Panc1 (cell line): ENCODE measurements at regions not wholly inside any gene's neighbourhood (a gene's known extent, or its start where the extent isn't known, plus 50 kb on each side); places are given as distances from the start of the nearest gene placed in this dataset.

ENCODE experiments used
- POLR2AphosphoS5 ChIP-seq: IDR thresholded peaks from 2 replicates; pipeline ENCODE4 v1.6.1; 2012; ENCODE audit warnings: mild to moderate bottlenecking, low read depth, low read length, moderate library complexity
- SIN3A ChIP-seq: IDR thresholded peaks from 2 replicates; pipeline ENCODE4 v1.6.1; 2012; ENCODE audit warnings: low read depth, mild to moderate bottlenecking, low read length, moderate library complexity, borderline replicate concordance; ENCODE audit not compliant: insufficient read depth
- TCF7L2 ChIP-seq: IDR thresholded peaks from 2 replicates; pipeline ENCODE4 v1.6.1; 2011; ENCODE audit warnings: mild to moderate bottlenecking, low read depth, low read length, inconsistent platforms
- TF ChIP-seq, protein P1 (sequence below): fragments of 450-650 bp; IDR thresholded peaks from 2 replicates; pipeline ENCODE4 v1.5.1; 2017; ENCODE audit warnings: mild to moderate bottlenecking
- TF ChIP-seq, protein P2 (sequence below), 2 experiments: IDR thresholded peaks; 2 replicates each; pipeline ENCODE4 v1.6.1; 2011 to 2012; ENCODE audit warnings: low read depth in 2 of 2, control low read depth in 1 of 2, low read length in 1 of 2, mild to moderate bottlenecking in 1 of 2, moderate library complexity in 1 of 2; ENCODE audit not compliant: insufficient read depth in 1 of 2

DNA sequence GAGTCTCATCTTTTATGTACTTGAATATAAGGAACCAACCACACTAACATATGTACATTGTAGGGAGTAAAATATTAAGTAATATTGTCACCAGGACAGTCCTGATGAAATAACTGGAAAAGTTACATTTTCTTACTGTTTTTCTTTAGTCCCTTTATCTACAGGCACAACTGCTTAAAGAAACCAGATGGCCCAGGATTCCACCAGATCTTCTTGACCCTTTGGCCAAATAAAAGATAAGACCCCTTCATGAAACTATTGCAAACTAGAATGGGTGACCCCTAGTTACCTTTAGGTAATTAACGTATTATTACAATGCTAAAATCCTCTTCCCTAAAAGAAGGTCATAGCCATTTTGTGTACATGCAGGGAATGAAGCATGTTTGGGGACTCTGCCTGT, 106.3 kb upstream of the FTMT start:
- TF ChIP-seq, protein P1, sequence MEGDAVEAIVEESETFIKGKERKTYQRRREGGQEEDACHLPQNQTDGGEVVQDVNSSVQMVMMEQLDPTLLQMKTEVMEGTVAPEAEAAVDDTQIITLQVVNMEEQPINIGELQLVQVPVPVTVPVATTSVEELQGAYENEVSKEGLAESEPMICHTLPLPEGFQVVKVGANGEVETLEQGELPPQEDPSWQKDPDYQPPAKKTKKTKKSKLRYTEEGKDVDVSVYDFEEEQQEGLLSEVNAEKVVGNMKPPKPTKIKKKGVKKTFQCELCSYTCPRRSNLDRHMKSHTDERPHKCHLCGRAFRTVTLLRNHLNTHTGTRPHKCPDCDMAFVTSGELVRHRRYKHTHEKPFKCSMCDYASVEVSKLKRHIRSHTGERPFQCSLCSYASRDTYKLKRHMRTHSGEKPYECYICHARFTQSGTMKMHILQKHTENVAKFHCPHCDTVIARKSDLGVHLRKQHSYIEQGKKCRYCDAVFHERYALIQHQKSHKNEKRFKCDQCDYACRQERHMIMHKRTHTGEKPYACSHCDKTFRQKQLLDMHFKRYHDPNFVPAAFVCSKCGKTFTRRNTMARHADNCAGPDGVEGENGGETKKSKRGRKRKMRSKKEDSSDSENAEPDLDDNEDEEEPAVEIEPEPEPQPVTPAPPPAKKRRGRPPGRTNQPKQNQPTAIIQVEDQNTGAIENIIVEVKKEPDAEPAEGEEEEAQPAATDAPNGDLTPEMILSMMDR = no peak
- TF ChIP-seq, protein P2, sequence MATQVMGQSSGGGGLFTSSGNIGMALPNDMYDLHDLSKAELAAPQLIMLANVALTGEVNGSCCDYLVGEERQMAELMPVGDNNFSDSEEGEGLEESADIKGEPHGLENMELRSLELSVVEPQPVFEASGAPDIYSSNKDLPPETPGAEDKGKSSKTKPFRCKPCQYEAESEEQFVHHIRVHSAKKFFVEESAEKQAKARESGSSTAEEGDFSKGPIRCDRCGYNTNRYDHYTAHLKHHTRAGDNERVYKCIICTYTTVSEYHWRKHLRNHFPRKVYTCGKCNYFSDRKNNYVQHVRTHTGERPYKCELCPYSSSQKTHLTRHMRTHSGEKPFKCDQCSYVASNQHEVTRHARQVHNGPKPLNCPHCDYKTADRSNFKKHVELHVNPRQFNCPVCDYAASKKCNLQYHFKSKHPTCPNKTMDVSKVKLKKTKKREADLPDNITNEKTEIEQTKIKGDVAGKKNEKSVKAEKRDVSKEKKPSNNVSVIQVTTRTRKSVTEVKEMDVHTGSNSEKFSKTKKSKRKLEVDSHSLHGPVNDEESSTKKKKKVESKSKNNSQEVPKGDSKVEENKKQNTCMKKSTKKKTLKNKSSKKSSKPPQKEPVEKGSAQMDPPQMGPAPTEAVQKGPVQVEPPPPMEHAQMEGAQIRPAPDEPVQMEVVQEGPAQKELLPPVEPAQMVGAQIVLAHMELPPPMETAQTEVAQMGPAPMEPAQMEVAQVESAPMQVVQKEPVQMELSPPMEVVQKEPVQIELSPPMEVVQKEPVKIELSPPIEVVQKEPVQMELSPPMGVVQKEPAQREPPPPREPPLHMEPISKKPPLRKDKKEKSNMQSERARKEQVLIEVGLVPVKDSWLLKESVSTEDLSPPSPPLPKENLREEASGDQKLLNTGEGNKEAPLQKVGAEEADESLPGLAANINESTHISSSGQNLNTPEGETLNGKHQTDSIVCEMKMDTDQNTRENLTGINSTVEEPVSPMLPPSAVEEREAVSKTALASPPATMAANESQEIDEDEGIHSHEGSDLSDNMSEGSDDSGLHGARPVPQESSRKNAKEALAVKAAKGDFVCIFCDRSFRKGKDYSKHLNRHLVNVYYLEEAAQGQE (IDR thresholded peaks at IDR 0.05; ENCODE audit: insufficient read depth in 1 of 2, low read depth in 2 of 2, low read length in 1 of 2) = no peak
- TF ChIP-seq SIN3A = no peak
- no peak for TF ChIP-seq POLR2AphosphoS5
- no peak for TF ChIP-seq TCF7L2
